HG02870 (cell line): ENCODE measurements at regions not wholly inside any gene's neighbourhood (a gene's known extent, or its start where the extent isn't known, plus 50 kb on each side); places are given as distances from the start of the nearest gene placed in this dataset.

Experiments
- ATAC-seq: cut with Tn5 transposase; IDR thresholded peaks from one replicate; pipeline ENCODE4 v1.9.1; 2021; ENCODE audit warnings: mild to moderate bottlenecking, moderate library complexity; ENCODE audit not compliant: unreplicated experiment

DNA sequence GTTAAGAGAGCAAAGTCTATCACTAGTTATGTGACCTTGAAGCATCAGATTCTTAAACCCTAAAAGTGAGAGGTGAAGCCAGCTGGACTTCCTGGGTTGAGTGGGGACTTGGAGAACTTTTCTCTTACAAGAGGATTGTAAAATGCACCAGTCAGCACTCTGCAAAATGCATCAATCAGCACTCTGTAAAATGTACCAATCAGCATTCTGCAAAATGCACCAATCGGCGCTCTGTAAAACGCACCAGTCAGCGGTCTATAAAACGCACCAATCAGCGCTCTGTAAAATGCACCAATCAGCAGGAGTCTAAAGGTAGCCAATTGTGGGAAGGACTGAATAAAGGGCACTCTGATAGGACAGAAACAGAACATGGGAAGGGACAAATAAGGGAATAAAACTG, 291.6 kb upstream of the FAM98A start:
- ATAC-seq, result no peak

DNA sequence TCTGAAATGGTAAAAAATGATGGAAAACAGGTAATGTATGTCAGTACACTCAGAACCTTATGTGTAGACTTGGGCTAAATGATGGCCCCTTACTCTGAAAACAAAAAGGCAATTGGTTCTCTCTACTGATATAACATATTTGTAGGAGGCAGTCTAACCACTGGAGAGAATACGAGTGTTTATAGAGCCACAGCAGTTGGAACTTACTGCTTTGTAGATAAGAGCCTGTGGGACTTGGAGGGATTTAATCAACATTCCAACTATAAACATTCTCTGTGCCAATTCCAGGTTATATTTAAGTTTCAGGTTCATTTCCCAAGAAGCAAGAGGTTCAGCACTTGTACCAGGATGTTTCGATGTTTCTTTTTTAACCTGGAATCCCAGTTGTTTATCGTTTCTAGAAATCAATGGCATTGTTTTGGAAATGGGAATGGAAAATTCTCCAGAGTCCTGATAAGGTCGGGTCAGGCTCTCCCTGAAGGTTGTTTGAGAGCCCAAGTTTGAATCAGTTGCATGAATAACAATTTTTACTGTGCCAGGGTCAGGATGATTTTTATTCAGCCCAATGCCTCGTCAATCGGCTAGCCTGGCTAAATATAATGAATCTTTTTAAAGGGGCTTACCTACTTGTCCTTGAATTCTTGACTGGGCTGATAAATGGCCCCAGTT, 278.4 kb upstream of the FAM98A start:
- ATAC-seq, result no peak

DNA sequence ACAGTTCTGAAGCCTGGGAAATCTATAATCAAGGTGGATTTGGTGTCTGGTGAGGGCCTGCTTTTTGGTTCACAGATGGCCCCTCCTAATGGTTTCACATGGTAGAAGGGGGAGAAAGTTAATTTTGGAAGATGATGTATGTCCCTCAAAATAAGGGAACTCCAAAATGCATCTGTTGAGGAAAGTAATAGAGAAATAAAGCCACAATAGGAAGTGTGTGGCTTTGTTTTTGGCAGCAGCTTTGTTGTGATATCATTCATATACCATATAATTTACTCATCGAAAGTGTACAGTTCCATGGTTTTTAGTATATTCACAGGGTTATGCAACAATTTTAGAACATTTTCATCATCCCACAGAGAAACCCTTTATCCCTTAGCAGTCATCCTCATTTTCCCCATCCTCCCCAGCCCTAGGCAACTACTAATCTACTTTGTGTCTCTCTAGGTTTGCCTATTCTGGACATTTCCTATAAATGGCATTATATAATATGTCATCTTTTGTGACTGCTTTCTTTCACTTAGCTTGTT, 274.0 kb upstream of the FAM98A start:
- ATAC-seq, result no peak

DNA sequence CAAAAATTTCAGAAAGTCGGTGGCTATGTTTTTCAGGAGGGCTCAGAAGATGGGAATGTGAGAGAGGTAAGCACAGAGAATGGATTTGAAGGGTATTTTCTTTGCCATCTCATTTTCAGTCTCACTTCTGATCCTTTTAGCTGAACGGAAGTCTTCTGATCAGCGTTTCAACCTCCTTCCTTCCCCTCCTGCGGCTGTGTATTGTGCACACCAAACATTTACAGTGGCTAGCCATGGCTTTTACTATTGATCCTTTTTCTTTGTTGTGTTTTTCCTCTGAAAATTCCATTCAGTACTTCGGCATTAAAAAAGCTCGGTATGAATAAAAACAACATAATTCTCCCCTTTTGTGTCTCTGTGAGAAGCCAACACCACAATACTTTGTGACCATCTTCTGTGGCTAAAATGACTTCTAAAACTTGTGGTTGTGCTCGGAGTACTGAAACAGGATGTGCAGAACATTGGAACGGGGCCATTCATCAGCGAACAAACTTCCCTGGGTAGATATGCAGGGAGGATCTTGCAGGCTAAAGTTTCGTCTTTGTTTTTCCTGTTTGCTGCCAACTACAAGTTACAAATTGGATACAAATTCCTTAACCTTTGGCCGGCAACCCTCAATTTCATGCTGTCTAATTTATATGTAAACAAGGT, 260.8 kb upstream of the FAM98A start:
- ATAC-seq, result no peak

GRCh38 chr2:33859176-33859575, 260.1 kb upstream of the FAM98A start:
- ATAC-seq, result no peak

DNA sequence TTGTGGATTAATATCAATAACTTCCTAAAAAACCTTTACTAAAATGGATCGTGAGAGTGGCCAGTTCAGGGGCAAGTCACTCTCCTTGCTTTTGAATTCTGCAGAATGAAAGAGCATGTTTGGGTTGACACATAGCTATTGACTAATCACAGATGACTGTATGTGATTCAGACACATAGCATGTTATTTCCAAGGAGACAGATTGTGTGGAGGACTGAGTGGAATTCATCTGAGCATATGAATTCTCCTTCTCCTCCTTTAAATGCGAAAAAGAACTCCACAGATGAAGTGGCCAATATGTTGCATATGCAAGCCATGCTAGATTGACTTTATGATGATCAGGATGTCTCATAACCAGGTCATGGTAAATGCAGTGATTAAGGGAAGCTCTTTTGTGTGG, 249.4 kb upstream of the FAM98A start:
- ATAC-seq, result no peak

GRCh38 chr2:33839791-33840190, 240.7 kb upstream of the FAM98A start:
- ATAC-seq, result no peak

DNA sequence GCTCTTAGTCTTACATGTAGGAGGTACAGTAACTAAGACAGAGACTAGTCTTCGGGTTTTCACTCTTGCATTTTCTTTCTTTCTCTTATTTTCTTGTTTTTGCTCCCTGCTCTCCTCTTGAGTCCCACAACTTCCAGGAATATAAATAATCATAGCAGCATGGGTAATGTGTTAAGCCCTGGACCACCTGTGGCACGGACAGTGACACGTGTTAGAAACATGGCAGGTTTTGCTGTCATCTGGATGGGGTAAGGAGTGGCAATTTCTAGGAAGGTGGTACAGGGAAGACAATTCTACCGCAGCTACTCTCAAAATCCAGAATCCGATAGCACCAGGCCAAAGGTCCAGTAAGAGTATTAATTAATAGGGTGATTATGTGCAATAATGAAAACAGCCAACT, 237.5 kb upstream of the FAM98A start:
- ATAC-seq, result no peak

DNA sequence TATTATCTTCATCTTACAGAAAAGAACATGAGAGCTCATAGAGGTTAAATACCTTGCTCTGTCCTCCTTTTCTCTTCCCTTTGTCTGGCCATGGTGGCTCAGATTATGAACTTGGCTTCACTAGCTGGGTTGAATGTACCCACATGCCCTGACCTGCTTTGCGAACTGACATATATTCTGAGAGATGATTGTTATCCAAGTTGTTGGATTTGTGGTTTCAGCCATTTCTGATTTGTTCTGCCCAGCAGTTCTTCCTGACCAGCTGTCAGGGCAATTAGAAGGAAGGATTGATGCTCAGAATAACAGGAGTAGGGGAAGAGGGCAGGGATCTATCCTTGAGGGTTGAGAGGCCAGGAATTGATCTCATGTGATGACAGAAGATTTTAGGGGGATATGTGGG, 236.8 kb upstream of the FAM98A start:
- no peak for ATAC-seq

GRCh38 chr2:33822964-33823363, 223.9 kb upstream of the FAM98A start:
- ATAC-seq, result no peak

DNA sequence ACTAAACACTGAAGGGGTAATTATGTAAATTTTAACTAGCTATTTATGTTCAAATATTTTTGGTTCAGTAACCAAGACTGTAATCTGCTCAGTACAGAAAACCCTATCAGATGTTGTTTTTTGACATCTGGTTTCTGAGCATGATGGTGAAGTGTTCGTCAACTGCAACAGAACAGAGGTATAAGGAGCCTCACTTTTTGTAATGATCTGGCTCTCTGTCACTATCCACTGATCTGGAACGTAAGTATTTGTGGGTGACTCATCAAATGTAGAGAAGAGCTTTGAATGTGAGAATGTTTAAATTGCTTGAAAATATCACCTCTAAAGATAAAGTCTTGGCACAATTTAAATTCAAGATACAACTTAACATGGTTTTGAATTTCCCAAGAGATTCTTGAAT, 213.6 kb upstream of the FAM98A start:
- no peak for ATAC-seq

DNA sequence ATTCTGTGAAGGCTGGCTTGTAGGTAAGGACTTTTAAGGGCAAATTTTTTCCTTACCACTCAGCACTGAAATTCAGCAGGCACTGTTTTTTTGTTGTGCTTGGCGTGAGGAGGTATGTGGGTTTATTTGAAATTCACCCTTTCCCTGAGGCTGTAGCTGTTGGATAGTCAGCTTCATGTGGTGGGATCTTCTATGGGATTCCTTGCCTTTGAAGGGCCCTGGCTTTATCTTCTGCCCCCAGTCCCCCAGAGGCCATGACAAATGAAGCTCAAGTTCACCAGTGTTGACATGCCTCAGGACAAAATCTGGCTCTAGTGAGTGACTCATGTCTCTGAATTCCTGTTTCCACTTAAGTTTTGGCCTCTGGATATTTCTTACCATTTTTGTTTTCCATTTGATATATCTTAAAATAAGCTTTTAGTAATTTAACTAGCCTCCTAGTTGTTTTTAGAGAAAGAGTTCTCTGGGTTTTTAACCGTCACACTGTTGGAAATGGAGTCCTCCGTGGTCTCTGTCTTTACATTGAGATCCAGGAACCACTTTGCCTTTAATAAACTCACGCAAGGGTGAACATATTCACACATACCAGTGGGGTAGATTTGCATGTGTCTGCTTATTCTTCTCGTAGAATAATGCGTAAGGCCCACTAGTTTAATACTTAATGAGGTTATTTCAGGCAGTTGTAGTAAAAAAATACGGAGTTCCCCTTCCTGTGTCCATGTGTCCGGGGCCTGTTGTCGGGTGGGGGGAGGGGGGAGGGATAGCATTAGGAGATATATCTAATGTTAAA, 211.1 kb upstream of the FAM98A start:
- no peak for ATAC-seq

- no peak for ATAC-seq
These were observed 206.9 kb upstream of the FAM98A start for GRCh38 chr2:33806041-33806440.

DNA sequence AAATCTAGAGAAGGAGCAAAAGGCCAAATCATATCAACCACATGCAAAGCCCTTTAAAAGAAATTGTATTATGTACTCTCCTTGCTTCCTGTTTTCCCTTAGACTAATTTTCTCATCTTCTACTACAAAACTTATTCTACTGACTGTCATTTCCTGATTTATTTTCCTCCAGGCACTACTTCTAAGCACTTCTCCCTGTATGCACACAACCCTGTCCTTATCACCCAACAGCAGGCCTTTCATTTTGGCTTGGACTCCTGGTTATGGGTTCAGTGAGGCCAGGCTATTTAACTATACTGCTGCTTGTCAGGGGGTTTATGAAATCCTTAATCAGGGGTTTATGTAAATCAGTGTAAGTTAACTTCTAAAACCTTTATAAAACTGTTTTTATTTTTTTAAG, 205.1 kb upstream of the FAM98A start:
- ATAC-seq, result no peak

DNA sequence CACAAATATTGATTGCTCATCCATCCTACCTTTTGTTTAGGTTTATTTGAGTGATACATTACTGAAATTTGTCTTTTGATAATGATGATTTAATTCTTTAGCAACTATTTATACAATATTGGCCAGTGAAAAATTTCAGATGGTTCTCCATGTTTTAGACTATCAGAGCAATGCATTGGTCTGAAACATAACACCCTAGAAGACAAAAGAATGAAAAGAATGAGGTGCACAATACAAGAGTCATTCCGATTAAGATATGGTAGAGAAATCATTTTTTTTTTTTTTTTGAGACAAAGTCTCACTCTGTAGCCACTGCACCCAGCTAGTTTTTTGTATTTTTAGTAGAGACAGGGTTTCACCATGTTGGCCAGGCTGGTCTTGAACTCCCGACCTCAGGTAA, 197.4 kb upstream of the FAM98A start:
- ATAC-seq, result no peak

- no peak for ATAC-seq
These were observed 192.5 kb upstream of the FAM98A start for GRCh38 chr2:33791625-33792024.

GRCh38 chr2:33788044-33788443, 188.9 kb upstream of the FAM98A start:
- no peak for ATAC-seq

DNA sequence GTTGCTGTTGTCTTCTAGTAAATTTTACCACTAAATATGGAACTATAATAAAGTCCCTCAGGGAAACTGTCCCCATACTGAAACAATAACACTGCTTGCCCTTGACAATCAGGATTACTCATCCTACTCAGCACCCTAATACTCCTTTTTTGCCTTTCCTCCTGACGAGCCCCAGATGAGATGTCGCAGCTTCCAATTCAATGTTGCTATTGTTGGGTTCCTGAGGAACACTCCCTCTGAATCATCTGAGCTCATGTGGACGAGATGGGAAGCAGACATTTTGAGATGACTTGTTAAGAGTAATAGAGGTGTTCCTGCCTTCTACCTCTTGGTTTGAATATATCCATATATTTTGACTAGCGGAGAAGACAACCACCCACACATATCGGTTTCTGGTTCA, 187.8 kb upstream of the FAM98A start:
- ATAC-seq, result no peak

DNA sequence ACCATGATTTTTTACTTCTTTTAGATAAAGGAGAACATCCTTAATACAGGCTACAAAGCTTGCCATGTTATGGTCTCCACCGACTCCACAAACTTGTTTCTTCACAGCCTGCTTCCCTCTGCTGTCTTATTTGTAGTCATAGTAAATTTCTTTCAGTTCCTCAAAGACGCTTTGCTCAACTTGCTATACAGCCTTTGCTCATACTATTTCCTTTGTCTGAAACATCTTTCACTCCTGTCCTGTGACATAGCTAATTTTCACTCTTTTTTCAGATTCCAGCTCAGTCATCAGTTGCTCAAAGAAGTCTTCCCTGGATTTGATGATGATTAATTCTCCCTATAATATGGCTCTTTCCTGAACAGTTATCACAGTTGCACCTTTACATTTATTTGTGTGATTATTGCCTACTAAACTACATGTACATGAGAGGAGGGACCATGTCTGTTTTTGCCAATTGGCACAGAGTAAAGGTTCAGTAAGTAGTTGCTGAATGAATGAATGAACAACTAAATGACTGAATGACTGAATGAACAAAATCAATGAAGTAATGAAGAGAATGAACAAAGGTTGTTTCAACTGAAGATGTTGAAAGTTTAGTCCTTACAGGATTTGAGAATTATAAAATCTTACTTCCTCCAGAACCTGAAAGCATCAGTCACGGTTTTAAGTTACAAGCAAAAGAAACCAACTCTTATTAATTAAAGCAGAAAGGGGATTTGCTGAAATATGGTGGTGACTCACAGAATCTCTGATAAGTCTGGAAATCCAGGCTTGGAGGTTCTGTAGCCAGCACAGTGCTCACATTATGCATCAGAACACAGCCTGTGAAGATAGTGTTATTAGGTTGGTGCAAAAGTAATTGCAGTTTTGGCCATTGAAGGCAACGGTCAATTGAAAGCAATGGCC, 186.4 kb upstream of the FAM98A start:
- peak; percentile 90 for ATAC-seq

- no peak for ATAC-seq
These were observed 185.4 kb upstream of the FAM98A start for GRCh38 chr2:33784488-33784887.
